Chondrocyte (in vitro differentiated cells): ENCODE measurements at regions not wholly inside any gene's neighbourhood (a gene's known extent, or its start where the extent isn't known, plus 50 kb on each side); places are given as distances from the start of the nearest gene placed in this dataset.

Experiments used
- DNase-seq: peaks from one replicate; pipeline ENCODE4 v3.0.0; 2021; ENCODE audit warnings: mixed read lengths, low spot score
- H3K27ac Mint-ChIP-seq: one replicate; pipeline ENCODE4 v1.8.0; 2021; ENCODE audit warnings: mild to moderate bottlenecking, moderate library complexity, mixed read lengths; ENCODE audit not compliant: unreplicated experiment
- H3K27me3 Mint-ChIP-seq: 2 replicates; pipeline ENCODE4 v1.8.0; 2021; ENCODE audit warnings: low read depth, mixed read lengths
- H3K36me3 Mint-ChIP-seq: 2 replicates; pipeline ENCODE4 v1.8.0; 2021; ENCODE audit warnings: low read depth, mixed read lengths
- H3K4me1 Mint-ChIP-seq: 2 replicates; pipeline ENCODE4 v1.8.0; 2021; ENCODE audit warnings: low read depth, mild to moderate bottlenecking, mixed read lengths
- H3K4me3 Mint-ChIP-seq: one replicate; pipeline ENCODE4 v1.8.0; 2021; ENCODE audit warnings: mild to moderate bottlenecking, moderate library complexity, mixed read lengths; ENCODE audit not compliant: unreplicated experiment
- H3K9me3 Mint-ChIP-seq: 2 replicates; pipeline ENCODE4 v1.8.0; 2021; ENCODE audit warnings: low read depth, mixed read lengths
- TF ChIP-seq, protein P1 (sequence below): fragments of 200-600 bp; sonication (generic); IDR thresholded peaks from 2 replicates; pipeline ENCODE4 v1.5.0; 2021; ENCODE audit warnings: antibody characterized with exemption, mild to moderate bottlenecking, moderate library complexity

DNA sequence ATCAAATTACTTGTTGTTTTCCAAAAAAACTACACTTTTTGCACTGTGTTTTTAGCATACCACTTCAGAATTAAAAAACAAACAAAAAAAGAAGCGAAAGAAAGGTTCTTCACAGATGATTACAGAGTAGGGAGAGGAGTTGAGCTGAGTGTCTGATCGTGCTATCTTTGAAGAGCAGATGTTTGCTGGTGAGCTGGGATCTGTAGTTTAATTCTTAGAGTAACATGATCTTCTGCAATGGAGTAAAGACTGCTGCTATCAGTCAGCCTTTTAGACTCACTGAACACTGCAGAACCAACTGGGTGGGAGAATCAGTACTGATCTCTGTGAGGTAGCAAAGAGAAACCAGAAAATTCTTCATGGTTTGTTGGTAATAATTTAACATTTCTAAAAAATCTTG is 1197.8 kb upstream of the SORCS1 start:
- Mint-ChIP-seq H3K9me3 (no peaks in the 10 kb centered on the region), H3K27me3 (peaks cover 2% of the 10 kb centered on the region), H3K27ac (no peak overlapping the region), H3K4me1 (no peaks in the 10 kb centered on the region), H3K36me3 (no peaks in the 10 kb centered on the region), H3K4me3 (no peak overlapping the region)
- DNase-seq, result no peak
- TF ChIP-seq, protein P1, sequence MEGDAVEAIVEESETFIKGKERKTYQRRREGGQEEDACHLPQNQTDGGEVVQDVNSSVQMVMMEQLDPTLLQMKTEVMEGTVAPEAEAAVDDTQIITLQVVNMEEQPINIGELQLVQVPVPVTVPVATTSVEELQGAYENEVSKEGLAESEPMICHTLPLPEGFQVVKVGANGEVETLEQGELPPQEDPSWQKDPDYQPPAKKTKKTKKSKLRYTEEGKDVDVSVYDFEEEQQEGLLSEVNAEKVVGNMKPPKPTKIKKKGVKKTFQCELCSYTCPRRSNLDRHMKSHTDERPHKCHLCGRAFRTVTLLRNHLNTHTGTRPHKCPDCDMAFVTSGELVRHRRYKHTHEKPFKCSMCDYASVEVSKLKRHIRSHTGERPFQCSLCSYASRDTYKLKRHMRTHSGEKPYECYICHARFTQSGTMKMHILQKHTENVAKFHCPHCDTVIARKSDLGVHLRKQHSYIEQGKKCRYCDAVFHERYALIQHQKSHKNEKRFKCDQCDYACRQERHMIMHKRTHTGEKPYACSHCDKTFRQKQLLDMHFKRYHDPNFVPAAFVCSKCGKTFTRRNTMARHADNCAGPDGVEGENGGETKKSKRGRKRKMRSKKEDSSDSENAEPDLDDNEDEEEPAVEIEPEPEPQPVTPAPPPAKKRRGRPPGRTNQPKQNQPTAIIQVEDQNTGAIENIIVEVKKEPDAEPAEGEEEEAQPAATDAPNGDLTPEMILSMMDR, result no peak

DNA sequence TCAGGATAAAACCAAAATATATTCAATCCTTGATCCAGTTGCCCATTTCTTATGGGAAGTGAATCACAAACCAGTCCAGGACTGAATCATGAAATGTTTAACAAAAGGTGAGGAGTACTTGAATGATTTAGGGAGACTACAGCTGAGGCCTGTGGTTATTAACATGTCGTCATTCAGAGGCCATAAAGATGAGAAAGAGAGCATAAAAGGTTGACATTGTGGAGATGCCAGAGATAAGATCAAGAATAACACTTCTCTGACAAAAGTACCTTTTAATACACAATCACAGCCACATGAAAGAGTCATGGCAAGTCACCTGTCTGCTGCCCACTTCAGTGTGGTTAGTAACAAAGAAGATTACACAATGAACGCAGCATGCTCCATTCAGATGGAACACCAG is 1195.7 kb upstream of the SORCS1 start:
- Mint-ChIP-seq H3K4me1 (no peaks in the 10 kb centered on the region), H3K27ac (no peak overlapping the region), H3K4me3 (no peak overlapping the region), H3K9me3 (no peaks in the 10 kb centered on the region), H3K36me3 (no peaks in the 10 kb centered on the region), H3K27me3 (peaks cover 2% of the 10 kb centered on the region)
- no peak for DNase-seq
- TF ChIP-seq, protein P1, result no peak

DNA sequence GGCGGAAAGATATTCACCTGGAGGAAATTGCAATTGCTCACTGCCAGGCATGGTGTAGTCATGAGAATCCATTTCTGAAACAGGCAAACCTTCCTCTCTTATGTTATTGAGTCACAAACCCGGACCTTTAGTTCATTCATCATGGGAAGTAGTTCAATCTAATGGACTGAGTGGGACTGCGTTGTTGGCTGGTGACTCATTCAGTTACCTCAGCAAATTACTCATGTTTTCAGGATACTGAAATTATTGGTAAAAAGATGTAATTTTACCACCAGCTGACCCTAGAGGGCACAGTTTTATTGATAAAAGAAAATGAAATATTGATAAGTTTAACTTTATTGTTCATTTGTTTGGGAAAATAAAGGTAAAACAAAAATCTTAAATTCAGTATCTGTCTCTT is 1194.4 kb upstream of the SORCS1 start:
- Mint-ChIP-seq H3K4me3 (no peak overlapping the region), H3K27ac (no peak overlapping the region), H3K4me1 (no peaks in the 10 kb centered on the region), H3K9me3 (no peaks in the 10 kb centered on the region), H3K36me3 (no peaks in the 10 kb centered on the region), H3K27me3 (peaks cover 2% of the 10 kb centered on the region)
- no peak for DNase-seq
- TF ChIP-seq, protein P1, result peak; percentile 11

DNA sequence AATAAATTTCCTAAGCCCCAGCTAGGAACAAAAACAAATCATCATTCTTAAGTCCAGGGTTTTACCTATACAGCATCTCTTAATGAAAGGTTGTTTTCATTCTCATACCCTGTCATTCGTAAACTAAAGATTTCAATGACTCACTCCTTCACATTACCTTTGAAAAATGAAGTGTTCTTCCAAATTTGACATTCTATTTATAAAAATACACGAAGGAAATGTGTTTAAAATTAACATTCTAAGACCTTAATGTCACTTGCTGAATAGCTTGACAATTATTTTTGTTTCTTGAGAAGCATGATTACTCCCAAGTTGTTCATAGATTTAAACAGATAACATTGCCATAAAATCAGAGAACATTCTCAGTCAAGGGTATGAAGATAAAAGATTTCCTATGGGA is 1188.3 kb upstream of the SORCS1 start:
- TF ChIP-seq, protein P1, result no peak
- H3K36me3 Mint-ChIP-seq, result no peaks in the 10 kb centered on the region
- DNase-seq, result no peak
- no peaks in the 10 kb centered on the region for H3K9me3 Mint-ChIP-seq
- no peak overlapping the region for H3K27ac Mint-ChIP-seq
- no peaks in the 10 kb centered on the region for H3K4me1 Mint-ChIP-seq
- H3K27me3 Mint-ChIP-seq, result no peaks in the 10 kb centered on the region
- no peak overlapping the region for H3K4me3 Mint-ChIP-seq

DNA sequence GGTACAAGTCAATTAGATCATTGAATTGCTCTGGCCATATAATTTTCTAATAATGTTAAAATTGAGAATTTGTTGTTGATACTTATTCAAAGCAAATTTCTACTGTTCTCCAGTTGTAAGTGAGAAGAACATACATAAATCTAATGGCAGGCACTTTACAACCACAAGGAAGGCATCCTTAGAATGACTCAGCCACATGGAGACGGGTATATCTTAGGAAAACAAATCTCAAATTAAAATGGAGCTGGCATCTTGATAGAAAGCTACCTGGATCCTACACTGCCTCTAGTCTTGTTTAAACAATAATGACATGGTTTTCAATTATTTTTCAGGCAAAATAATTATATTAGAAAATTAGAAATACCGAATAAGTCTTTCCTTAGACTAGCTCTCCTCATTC is 1183.7 kb upstream of the SORCS1 start:
- Mint-ChIP-seq H3K9me3 (no peaks in the 10 kb centered on the region), H3K36me3 (no peaks in the 10 kb centered on the region), H3K4me3 (no peak overlapping the region), H3K27ac (no peak overlapping the region), H3K4me1 (no peaks in the 10 kb centered on the region), H3K27me3 (no peaks in the 10 kb centered on the region)
- DNase-seq, result no peak
- TF ChIP-seq, protein P1, result no peak
